Activated CD4-positive, alpha-beta T cell treated with anti-CD3 and anti-CD28 coated beads for 4 hours (primary cell): ENCODE measurements at regions not wholly inside any gene's neighbourhood (a gene's known extent, or its start where the extent isn't known, plus 50 kb on each side); places are given as distances from the start of the nearest gene placed in this dataset.
"Not testable (repeated sequence)": the region's sequence is repeated elsewhere in the genome, so short reads cannot be mapped to it uniquely, and the experiment has no call there.

Experiments used
- DNase-seq, 2 donors: peaks; one replicate each; pipeline ENCODE4 v3.0.0-alpha.2; 2020

DNA sequence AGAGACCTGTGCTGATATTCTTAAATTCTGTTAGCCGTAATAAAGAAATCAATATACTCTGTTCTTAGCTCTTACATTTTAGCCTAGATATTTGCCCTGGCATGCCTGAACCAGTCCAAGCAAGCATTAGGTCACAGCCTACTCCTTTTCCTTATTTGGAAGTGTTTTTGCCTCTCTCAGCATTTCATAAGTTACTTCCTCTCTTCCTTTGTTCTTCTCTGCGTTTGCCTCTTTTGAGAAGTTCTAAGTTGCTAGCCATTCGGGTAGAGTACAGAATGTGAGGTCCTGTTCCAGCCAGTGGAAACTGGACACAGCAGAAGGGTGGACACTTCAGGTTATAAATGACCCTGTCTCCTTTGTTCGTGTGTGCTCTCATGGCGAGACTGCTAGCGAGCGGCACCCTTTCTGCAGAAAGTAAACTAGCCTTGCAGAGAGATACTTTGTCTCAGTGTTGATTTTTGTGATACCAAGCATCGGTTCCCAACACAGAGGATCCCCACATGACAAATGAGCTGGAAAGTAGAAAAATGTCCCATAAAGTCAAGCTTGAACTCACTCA, 75.0 kb upstream of the FAM153A start:
- not testable (repeated sequence) for DNase-seq

DNA sequence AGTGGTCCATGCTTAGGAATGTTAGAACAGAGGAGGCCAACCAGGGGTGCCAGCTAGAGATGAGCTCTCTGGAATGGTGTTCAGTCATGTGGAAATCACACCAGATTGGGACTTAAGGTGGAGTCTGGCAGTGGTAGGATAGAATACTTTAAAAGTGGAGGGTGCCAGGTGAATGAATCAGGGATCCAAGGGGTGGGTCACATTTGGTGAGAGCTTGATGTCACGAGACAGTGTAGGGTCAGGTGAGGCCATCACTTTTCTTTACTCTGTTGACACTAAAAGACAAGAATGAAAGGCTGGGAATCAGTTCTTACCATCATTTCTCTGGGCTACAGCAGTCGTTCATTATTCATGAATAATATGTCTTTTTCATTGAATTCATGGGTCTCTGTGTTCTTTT, 73.8 kb upstream of the FAM153A start:
- not testable (repeated sequence) for DNase-seq

DNA sequence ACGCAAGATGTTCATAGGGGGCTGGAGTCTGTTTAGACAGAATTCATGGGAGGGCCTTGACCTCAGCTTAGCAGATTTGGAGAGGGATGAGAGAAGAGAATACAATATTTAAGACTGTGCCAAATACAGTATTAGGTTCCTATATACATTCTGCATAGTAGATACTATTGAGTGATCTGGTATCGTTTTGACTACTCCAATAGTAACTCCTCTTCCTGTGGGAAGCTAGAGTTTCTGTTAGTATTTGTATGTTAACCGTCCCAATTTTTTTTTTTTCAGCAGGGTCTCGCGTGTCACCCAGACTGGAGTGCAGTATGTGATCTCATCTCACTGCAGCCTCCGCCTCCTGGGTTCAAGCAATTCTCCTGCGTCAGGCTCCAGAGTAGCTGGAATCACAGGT, 65.2 kb upstream of the FAM153A start:
- DNase-seq = not testable (repeated sequence)

DNA sequence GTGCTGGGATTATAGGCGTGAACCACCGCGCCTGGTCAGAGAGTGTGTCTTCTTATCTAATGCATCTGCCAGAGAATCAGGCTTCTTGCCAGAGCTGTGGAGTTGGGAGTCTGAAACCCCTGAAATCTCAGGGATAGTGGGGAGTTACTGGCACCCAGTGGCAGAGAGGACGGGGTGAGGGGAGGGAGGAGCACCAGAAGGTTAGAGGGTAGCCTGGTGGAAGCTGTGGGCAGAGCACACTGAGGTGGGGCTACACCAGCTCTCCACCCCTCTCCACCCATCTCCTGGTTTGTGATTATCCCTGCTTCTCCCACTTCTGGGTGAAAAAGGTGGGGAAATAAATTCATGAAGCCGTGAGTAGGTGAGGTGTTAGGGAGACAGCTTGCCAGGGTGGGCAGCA, 63.9 kb upstream of the FAM153A start:
- not testable (repeated sequence) for DNase-seq

DNA sequence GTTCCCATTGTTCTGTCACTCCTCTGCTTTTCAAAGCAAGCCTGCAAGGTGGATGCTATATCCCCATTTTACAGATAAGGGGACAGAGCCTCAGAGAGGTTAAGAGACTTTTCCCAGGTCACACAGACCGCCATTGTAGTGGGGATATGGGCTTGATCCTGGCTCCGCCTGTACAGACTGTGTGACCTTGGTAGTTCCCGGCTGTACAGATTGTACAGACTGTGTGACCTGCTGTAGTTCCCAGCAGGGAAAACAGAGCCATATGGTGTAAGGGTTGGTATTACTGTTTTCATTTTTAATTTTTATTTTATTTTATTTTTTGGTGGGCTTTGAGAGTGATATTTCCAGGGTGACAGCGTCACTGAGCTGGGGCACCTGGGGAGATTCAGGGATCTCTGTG, 63.2 kb upstream of the FAM153A start:
- not testable (repeated sequence) for DNase-seq

DNA sequence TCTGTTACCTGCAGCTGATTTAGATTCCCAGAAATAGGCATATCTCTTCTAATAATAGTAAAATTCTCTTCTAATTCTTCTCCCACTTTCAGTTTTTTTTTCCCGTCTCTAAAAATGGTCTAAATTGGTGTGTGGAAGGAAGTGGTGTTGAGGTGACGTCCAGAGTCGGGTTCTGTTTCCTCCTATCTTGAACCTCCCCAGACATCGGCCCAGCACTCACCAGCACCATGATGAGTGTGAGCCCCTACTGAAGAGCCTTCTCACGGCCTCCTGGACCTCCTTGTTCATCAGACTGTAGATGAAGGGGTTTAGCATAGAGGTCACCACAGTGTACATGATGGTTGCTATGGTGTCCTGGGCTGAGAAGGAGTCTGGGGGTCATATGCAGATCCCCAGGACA, 53.5 kb upstream of the FAM153A start:
- not testable (repeated sequence) for DNase-seq
